Ectodermal cell (in vitro differentiated cells): ENCODE measurements at regions not wholly inside any gene's neighbourhood (a gene's known extent, or its start where the extent isn't known, plus 50 kb on each side); places are given as distances from the start of the nearest gene placed in this dataset.

ENCODE experiments used
- H3K27ac ChIP-seq: 2 replicates; pipeline ENCODE4 v1.7.0; 2013; ENCODE audit warnings: mild to moderate bottlenecking, low read depth, low read length; ENCODE audit not compliant: insufficient read depth, poor library complexity, severe bottlenecking
- H3K27me3 ChIP-seq: 2 replicates; pipeline ENCODE4 v1.7.0; 2013; ENCODE audit warnings: mild to moderate bottlenecking, low read length; ENCODE audit not compliant: insufficient read depth, control insufficient read depth, poor library complexity, severe bottlenecking
- H3K36me3 ChIP-seq: one replicate; pipeline ENCODE4 v1.7.0; 2013; ENCODE audit warnings: low read length; ENCODE audit not compliant: control insufficient read depth, insufficient read depth
- H3K4me1 ChIP-seq: one replicate; pipeline ENCODE4 v1.7.0; 2013; ENCODE audit warnings: low read length; ENCODE audit not compliant: control insufficient read depth, insufficient read depth
- H3K4me3 ChIP-seq: 2 replicates; pipeline ENCODE4 v1.7.0; 2013; ENCODE audit warnings: low read depth, low read length, control low read depth; ENCODE audit not compliant: insufficient read depth
- H3K9me3 ChIP-seq: 2 replicates; pipeline ENCODE4 v1.7.0; 2013; ENCODE audit warnings: mild to moderate bottlenecking, low read length, moderate library complexity; ENCODE audit not compliant: control insufficient read depth
- WGBS, 2 experiments: methylation state at CpG; one replicate each; pipeline ENCODE4 v1.1.7; 2013; ENCODE audit warnings: missing lambda C conversion rate in 2 of 2; 5-methylcytosine and 5-hydroxymethylcytosine counted together

- H3K36me3 ChIP-seq, result no peaks in the 10 kb centered on the region
- H3K4me3 ChIP-seq, result no peak overlapping the region
- H3K4me1 ChIP-seq, result peaks cover 4% of the 10 kb centered on the region
- no peaks in the 10 kb centered on the region for H3K9me3 ChIP-seq
- H3K27ac ChIP-seq, result no peak overlapping the region
- H3K27me3 ChIP-seq, result no peaks in the 10 kb centered on the region
- 88 to 92% methylated on average over 10 of the region's 10 CpGs for WGBS, 2 experiments
Observed at GRCh38 chr15:62841269-62841628, 201.3 kb upstream of the TPM1 start.

GRCh38 chr15:62841891-62842559 is 200.5 kb upstream of the TPM1 start:
- Histone ChIP-seq H3K27ac (no peak overlapping the region), H3K9me3 (no peaks in the 10 kb centered on the region), H3K36me3 (no peaks in the 10 kb centered on the region), H3K4me3 (no peak overlapping the region), H3K4me1 (peaks cover 4% of the 10 kb centered on the region), H3K27me3 (no peaks in the 10 kb centered on the region)
- WGBS, 2 experiments, result 93 to 97% methylated on average over 10 of the region's 10 CpGs

GRCh38 chr15:62843311-62843710 is 199.2 kb upstream of the TPM1 start:
- Histone ChIP-seq H3K27ac (no peak overlapping the region), H3K4me3 (no peak overlapping the region), H3K9me3 (no peaks in the 10 kb centered on the region), H3K36me3 (no peaks in the 10 kb centered on the region), H3K4me1 (peaks cover 4% of the 10 kb centered on the region), H3K27me3 (no peaks in the 10 kb centered on the region)
- WGBS, 2 experiments, result 94% methylated on average over 5 of the region's 5 CpGs

GRCh38 chr15:62844564-62845240 is 197.8 kb upstream of the TPM1 start:
- Histone ChIP-seq H3K27ac (no peak overlapping the region), H3K4me1 (peaks cover 4% of the 10 kb centered on the region), H3K27me3 (no peaks in the 10 kb centered on the region), H3K9me3 (no peaks in the 10 kb centered on the region), H3K36me3 (no peaks in the 10 kb centered on the region), H3K4me3 (no peak overlapping the region)
- 90% methylated on average over 10 of the region's 10 CpGs for WGBS, 2 experiments

GRCh38 chr15:62845241-62846126 is 197.1 kb upstream of the TPM1 start:
- Histone ChIP-seq H3K36me3 (no peaks in the 10 kb centered on the region), H3K9me3 (no peaks in the 10 kb centered on the region), H3K27me3 (no peaks in the 10 kb centered on the region), H3K4me1 (peaks cover 4% of the 10 kb centered on the region), H3K4me3 (no peak overlapping the region), H3K27ac (no peak overlapping the region)
- WGBS, 2 experiments, result 71 to 78% methylated on average over 12 of the region's 12 CpGs

DNA sequence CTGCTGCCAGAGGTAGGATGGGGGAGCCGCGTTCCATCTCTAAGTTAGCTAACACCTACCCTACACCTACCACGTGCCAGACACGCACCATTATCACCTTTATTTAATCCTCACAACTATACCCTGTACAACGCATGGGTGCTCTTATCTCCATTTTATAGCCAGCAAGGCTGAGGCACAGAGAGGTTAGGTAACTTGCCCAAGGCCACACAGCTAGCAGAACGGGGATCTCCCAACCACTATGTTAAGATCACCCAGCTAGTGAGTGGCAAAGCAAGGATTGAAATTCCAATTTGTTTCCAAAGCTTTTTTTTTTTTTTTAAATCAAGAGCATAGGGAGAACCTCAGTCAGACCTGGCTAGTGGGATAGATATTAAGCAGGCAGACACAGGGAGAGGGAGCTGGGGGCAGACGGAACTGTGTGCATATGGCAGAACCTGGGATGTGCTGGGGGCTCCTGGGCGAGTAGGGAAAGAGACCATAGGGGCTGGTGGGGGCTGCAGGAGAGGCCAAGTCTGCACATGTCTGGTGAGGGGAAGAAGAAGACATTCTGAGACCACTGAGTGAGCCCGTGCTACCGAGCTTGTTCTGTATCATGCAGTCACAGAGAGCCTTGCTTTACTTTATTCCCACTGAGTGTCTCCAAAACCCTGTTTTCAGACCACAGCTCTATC is 196.3 kb upstream of the TPM1 start:
- WGBS, 2 experiments, result 84 to 93% methylated on average over 10 of the region's 10 CpGs
- Histone ChIP-seq H3K9me3 (no peaks in the 10 kb centered on the region), H3K4me1 (peaks cover 4% of the 10 kb centered on the region), H3K36me3 (no peaks in the 10 kb centered on the region), H3K27me3 (no peaks in the 10 kb centered on the region), H3K4me3 (no peak overlapping the region), H3K27ac (no peak overlapping the region)

- no peaks in the 10 kb centered on the region for H3K36me3 ChIP-seq
- WGBS, 2 experiments, result 89 to 95% methylated on average over 8 of the region's 8 CpGs
- H3K4me1 ChIP-seq, result peaks cover 4% of the 10 kb centered on the region
- no peaks in the 10 kb centered on the region for H3K27me3 ChIP-seq
- H3K9me3 ChIP-seq, result no peaks in the 10 kb centered on the region
- no peak overlapping the region for H3K27ac ChIP-seq
- no peak overlapping the region for H3K4me3 ChIP-seq
Observed at GRCh38 chr15:62846805-62847495, 195.6 kb upstream of the TPM1 start.

GRCh38 chr15:62847900-62848489 is 194.6 kb upstream of the TPM1 start:
- Histone ChIP-seq H3K36me3 (no peaks in the 10 kb centered on the region), H3K9me3 (no peaks in the 10 kb centered on the region), H3K27me3 (no peaks in the 10 kb centered on the region), H3K4me3 (no peak overlapping the region), H3K27ac (no peak overlapping the region), H3K4me1 (peaks cover 4% of the 10 kb centered on the region)
- 88 to 92% methylated on average over 7 of the region's 7 CpGs for WGBS, 2 experiments

GRCh38 chr15:62848632-62849050 is 193.9 kb upstream of the TPM1 start:
- Histone ChIP-seq H3K4me3 (no peak overlapping the region), H3K4me1 (peaks cover 4% of the 10 kb centered on the region), H3K9me3 (no peaks in the 10 kb centered on the region), H3K27me3 (no peaks in the 10 kb centered on the region), H3K27ac (no peak overlapping the region), H3K36me3 (no peaks in the 10 kb centered on the region)
- WGBS, 2 experiments, result 84 to 87% methylated on average over 5 of the region's 5 CpGs
